ENCODE measurements at regions not wholly inside any gene's neighbourhood (a gene's known extent, or its start where the extent isn't known, plus 50 kb on each side); places are given as distances from the start of the nearest gene placed in this dataset.

GRCh38 chr9:84122572-84122971 lies 142.0 kb downstream of the RMI1 start:
- Histone ChIP-seq H3K27me3 (ENCODE audit: control insufficient read depth, insufficient read depth, low read length, poor library complexity, severe bottlenecking) (no peaks in the 10 kb centered on the region), H3K4me3 (ENCODE audit: low read length) (no peak overlapping the region), H3K27ac (ENCODE audit: low read depth, low read length) (no peak overlapping the region), H3K4me1 (ENCODE audit: control insufficient read depth, insufficient read depth, low read length) (peaks cover 3% of the 10 kb centered on the region), H3K36me3 (ENCODE audit: control insufficient read depth, insufficient read depth, low read length) (no peaks in the 10 kb centered on the region), H3K9me3 (ENCODE audit: control insufficient read depth, low read length) (peaks cover 1% of the 10 kb centered on the region), H3K9ac (ENCODE audit: extremely low read depth, low read length, poor library complexity, severe bottlenecking) (no peak overlapping the region)
- H3K36me3 Mint-ChIP-seq (ENCODE audit: low read depth): no peaks in the 10 kb centered on the region
- no peak overlapping the region for H3K4me3 Mint-ChIP-seq
- no peaks in the 10 kb centered on the region for H3K9me3 Mint-ChIP-seq
- DNase-seq: no peak
- TF ChIP-seq, protein P1, sequence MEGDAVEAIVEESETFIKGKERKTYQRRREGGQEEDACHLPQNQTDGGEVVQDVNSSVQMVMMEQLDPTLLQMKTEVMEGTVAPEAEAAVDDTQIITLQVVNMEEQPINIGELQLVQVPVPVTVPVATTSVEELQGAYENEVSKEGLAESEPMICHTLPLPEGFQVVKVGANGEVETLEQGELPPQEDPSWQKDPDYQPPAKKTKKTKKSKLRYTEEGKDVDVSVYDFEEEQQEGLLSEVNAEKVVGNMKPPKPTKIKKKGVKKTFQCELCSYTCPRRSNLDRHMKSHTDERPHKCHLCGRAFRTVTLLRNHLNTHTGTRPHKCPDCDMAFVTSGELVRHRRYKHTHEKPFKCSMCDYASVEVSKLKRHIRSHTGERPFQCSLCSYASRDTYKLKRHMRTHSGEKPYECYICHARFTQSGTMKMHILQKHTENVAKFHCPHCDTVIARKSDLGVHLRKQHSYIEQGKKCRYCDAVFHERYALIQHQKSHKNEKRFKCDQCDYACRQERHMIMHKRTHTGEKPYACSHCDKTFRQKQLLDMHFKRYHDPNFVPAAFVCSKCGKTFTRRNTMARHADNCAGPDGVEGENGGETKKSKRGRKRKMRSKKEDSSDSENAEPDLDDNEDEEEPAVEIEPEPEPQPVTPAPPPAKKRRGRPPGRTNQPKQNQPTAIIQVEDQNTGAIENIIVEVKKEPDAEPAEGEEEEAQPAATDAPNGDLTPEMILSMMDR (conservative IDR thresholded peaks at IDR 0.05): no peak
- 80% methylated on average over 1 of the region's 1 CpG; no CpG with 5 or more reads in 1 of the 2 experiments for WGBS, 2 experiments (ENCODE audit: insufficient coverage in 1 of 2, insufficient read length in 1 of 2)
- H3K27ac Mint-ChIP-seq: no peak overlapping the region
- H3K27me3 Mint-ChIP-seq (ENCODE audit: insufficient read depth): peaks cover 1% of the 10 kb centered on the region
- peaks cover 17% of the 10 kb centered on the region for H3K4me1 Mint-ChIP-seq

- H3K4me1 ChIP-seq (ENCODE audit: control insufficient read depth, insufficient read depth, low read length): peaks cover 3% of the 10 kb centered on the region
- Mint-ChIP-seq H3K4me1 (peaks cover 17% of the 10 kb centered on the region), H3K36me3 (ENCODE audit: low read depth) (no peaks in the 10 kb centered on the region), H3K27ac (no peak overlapping the region), H3K4me3 (no peak overlapping the region), H3K27me3 (ENCODE audit: insufficient read depth) (peaks cover 3% of the 10 kb centered on the region), H3K9me3 (no peaks in the 10 kb centered on the region)
- no peak overlapping the region for H3K4me3 ChIP-seq (ENCODE audit: low read length)
- TF ChIP-seq, protein P1 (conservative IDR thresholded peaks at IDR 0.05): no peak
- WGBS, 2 experiments (ENCODE audit: insufficient coverage in 1 of 2, insufficient read length in 1 of 2): 90 to 100% methylated on average over 1 to 2 of the region's 3 CpGs
- DNase-seq: no peak
- no peaks in the 10 kb centered on the region for H3K27me3 ChIP-seq (ENCODE audit: control insufficient read depth, insufficient read depth, low read length, poor library complexity, severe bottlenecking)
- H3K36me3 ChIP-seq (ENCODE audit: control insufficient read depth, insufficient read depth, low read length): no peaks in the 10 kb centered on the region
- no peaks in the 10 kb centered on the region for H3K9me3 ChIP-seq (ENCODE audit: control insufficient read depth, low read length)
- H3K9ac ChIP-seq (ENCODE audit: extremely low read depth, low read length, poor library complexity, severe bottlenecking): no peak overlapping the region
- no peak overlapping the region for H3K27ac ChIP-seq (ENCODE audit: low read depth, low read length)
These were observed 143.2 kb downstream of the RMI1 start for GRCh38 chr9:84123648-84124406.

- TF ChIP-seq, protein P1 (conservative IDR thresholded peaks at IDR 0.05): no peak
- no peaks in the 10 kb centered on the region for H3K9me3 ChIP-seq (ENCODE audit: control insufficient read depth, low read length)
- H3K9me3 Mint-ChIP-seq: no peaks in the 10 kb centered on the region
- H3K27me3 ChIP-seq (ENCODE audit: control insufficient read depth, insufficient read depth, low read length, poor library complexity, severe bottlenecking): no peaks in the 10 kb centered on the region
- 85 to 88% methylated on average over 2 of the region's 2 CpGs for WGBS, 2 experiments (ENCODE audit: insufficient coverage in 1 of 2, insufficient read length in 1 of 2)
- DNase-seq: no peak
- H3K27me3 Mint-ChIP-seq (ENCODE audit: insufficient read depth): peaks cover 3% of the 10 kb centered on the region
- peaks cover 21% of the 10 kb centered on the region for H3K4me1 Mint-ChIP-seq
- H3K4me3 ChIP-seq (ENCODE audit: low read length): no peak overlapping the region
- no peak overlapping the region for H3K9ac ChIP-seq (ENCODE audit: extremely low read depth, low read length, poor library complexity, severe bottlenecking)
- no peaks in the 10 kb centered on the region for H3K36me3 Mint-ChIP-seq (ENCODE audit: low read depth)
- H3K4me1 ChIP-seq (ENCODE audit: control insufficient read depth, insufficient read depth, low read length): peaks cover 3% of the 10 kb centered on the region
- no peak overlapping the region for H3K27ac Mint-ChIP-seq
- H3K4me3 Mint-ChIP-seq: no peak overlapping the region
- no peaks in the 10 kb centered on the region for H3K36me3 ChIP-seq (ENCODE audit: control insufficient read depth, insufficient read depth, low read length)
- H3K27ac ChIP-seq (ENCODE audit: low read depth, low read length): no peak overlapping the region
These were observed 144.4 kb downstream of the RMI1 start for GRCh38 chr9:84125046-84125445.

All from endodermal cell (in vitro differentiated cells).